ENCODE measurements at regions not wholly inside any gene's neighbourhood (a gene's known extent, or its start where the extent isn't known, plus 50 kb on each side); places are given as distances from the start of the nearest gene placed in this dataset.

- TF ChIP-seq GATA2 (IDR thresholded peaks at IDR 0.05; ENCODE audit: low read depth, low read length) (no peak), GATA3 (IDR thresholded peaks at IDR 0.05; ENCODE audit: low read depth, low read length) (no peak)
Observed at GRCh38 chr19:31100206-31100590, 249.0 kb downstream of the TSHZ3 start.
